Neuronal stem cell (in vitro differentiated cells): ENCODE measurements at regions not wholly inside any gene's neighbourhood (a gene's known extent, or its start where the extent isn't known, plus 50 kb on each side); places are given as distances from the start of the nearest gene placed in this dataset.

Experiments
- DNase-seq: peaks from one replicate; pipeline ENCODE4 v3.0.0-alpha.2; 2013; ENCODE audit warnings: low spot score
- H2AFZ ChIP-seq: one replicate; pipeline ENCODE4 v1.6.1; 2013; ENCODE audit warnings: mild to moderate bottlenecking, low read length, inconsistent platforms
- H2AK5ac ChIP-seq: 2 replicates; pipeline ENCODE4 v1.6.1; 2013; ENCODE audit warnings: low read depth, mild to moderate bottlenecking, inconsistent platforms, low read length, moderate library complexity, mixed read lengths
- H2BK120ac ChIP-seq: 2 replicates; pipeline ENCODE4 v1.6.1; 2013; ENCODE audit warnings: low read depth, mild to moderate bottlenecking, inconsistent platforms, low read length, moderate library complexity, mixed read lengths
- H2BK12ac ChIP-seq: one replicate; pipeline ENCODE4 v1.6.1; 2013; ENCODE audit warnings: low read length, inconsistent platforms
- H2BK15ac ChIP-seq: 2 replicates; pipeline ENCODE4 v1.6.1; 2013; ENCODE audit warnings: mild to moderate bottlenecking, low read length, inconsistent platforms, mixed read lengths
- H2BK5ac ChIP-seq: one replicate; pipeline ENCODE4 v1.6.1; 2013; ENCODE audit warnings: inconsistent platforms, mild to moderate bottlenecking, low read length, moderate library complexity
- H3K14ac ChIP-seq: one replicate; pipeline ENCODE4 v1.6.1; 2013; ENCODE audit warnings: low read length, inconsistent platforms
- H3K18ac ChIP-seq: 2 replicates; pipeline ENCODE4 v1.6.1; 2013; ENCODE audit warnings: low read length, inconsistent platforms
- H3K23ac ChIP-seq: 2 replicates; pipeline ENCODE4 v1.6.1; 2013; ENCODE audit warnings: low read depth, mild to moderate bottlenecking, mixed read lengths, low read length, inconsistent platforms; ENCODE audit not compliant: poor library complexity
- H3K27ac ChIP-seq: replicated peaks from 3 replicates; pipeline ENCODE4 v1.5.1; 2013; ENCODE audit warnings: low read length, inconsistent platforms
- H3K27me3 ChIP-seq, 3 experiments: 2 replicates each; pipeline ENCODE4 v1.6.1; 2013; ENCODE audit warnings: low read length in 3 of 3, mild to moderate bottlenecking in 2 of 3, inconsistent platforms in 1 of 3, low read depth in 1 of 3, mixed read lengths in 1 of 3, moderate library complexity in 1 of 3; ENCODE audit not compliant: control insufficient read depth in 3 of 3, insufficient read depth in 3 of 3
- H3K36me3 ChIP-seq, 2 donors: replicated peaks in 1 of 2; 2 replicates each; pipeline ENCODE4 v1.6.1; 2013; ENCODE audit warnings: low read length in 2 of 2; ENCODE audit not compliant: control insufficient read depth in 2 of 2, insufficient read depth in 2 of 2
- H3K4ac ChIP-seq: 2 replicates; pipeline ENCODE4 v1.6.1; 2013; ENCODE audit warnings: inconsistent platforms, mild to moderate bottlenecking, low read length, moderate library complexity
- H3K4me1 ChIP-seq, 2 donors: 1 replicate in 1 of 2; 2 replicates in 1 of 2; pipeline ENCODE4 v1.6.1; 2013; ENCODE audit warnings: low read length in 2 of 2, low read depth in 1 of 2; ENCODE audit not compliant: control insufficient read depth in 2 of 2, insufficient read depth in 1 of 2
- H3K4me2 ChIP-seq: one replicate; pipeline ENCODE4 v1.6.1; 2013; ENCODE audit warnings: mild to moderate bottlenecking, low read length, inconsistent platforms; ENCODE audit not compliant: insufficient read depth, poor library complexity, severe bottlenecking
- H3K4me3 ChIP-seq, 2 donors: 2 replicates each; pipeline ENCODE4 v1.5.1; 2013; ENCODE audit warnings: low read length in 2 of 2, mild to moderate bottlenecking in 2 of 2, inconsistent platforms in 1 of 2, moderate library complexity in 1 of 2
- H3K79me1 ChIP-seq: one replicate; pipeline ENCODE4 v1.6.1; 2013; ENCODE audit warnings: low read depth, mild to moderate bottlenecking, inconsistent platforms, low read length, moderate library complexity
- H3K9ac ChIP-seq: one replicate; pipeline ENCODE4 v1.6.1; 2013; ENCODE audit warnings: mild to moderate bottlenecking, low read depth, low read length, inconsistent platforms; ENCODE audit not compliant: poor library complexity
- H3K9me3 ChIP-seq, 2 donors: replicated peaks in 1 of 2; 2 replicates each; pipeline versions ENCODE3 to v1.6.1; 2013; ENCODE audit warnings: low read length in 2 of 2, mild to moderate bottlenecking in 2 of 2, inconsistent platforms in 1 of 2, low read depth in 1 of 2, mixed read lengths in 1 of 2, moderate library complexity in 1 of 2; ENCODE audit not compliant: control insufficient read depth in 2 of 2, insufficient read depth in 1 of 2
- H4K8ac ChIP-seq: one replicate; pipeline ENCODE4 v1.6.1; 2013; ENCODE audit warnings: low read depth, mild to moderate bottlenecking, inconsistent platforms, low read length, moderate library complexity
- H4K91ac ChIP-seq: one replicate; pipeline ENCODE4 v1.6.1; 2013; ENCODE audit warnings: low read length, low read depth, mild to moderate bottlenecking, inconsistent platforms; ENCODE audit not compliant: poor library complexity
- WGBS, 2 donors: extraction: QIAGEN DNeasy Blood & Tissue Kit; methylation state at CpG; one replicate each; pipeline ENCODE4 v1.1.7; 2013; ENCODE audit warnings: missing lambda C conversion rate in 2 of 2, mixed read lengths in 1 of 2; ENCODE audit not compliant: insufficient read length in 2 of 2, insufficient replicate concordance in 1 of 2; ENCODE audit errors: extremely low coverage in 2 of 2; 5-methylcytosine and 5-hydroxymethylcytosine counted together

DNA sequence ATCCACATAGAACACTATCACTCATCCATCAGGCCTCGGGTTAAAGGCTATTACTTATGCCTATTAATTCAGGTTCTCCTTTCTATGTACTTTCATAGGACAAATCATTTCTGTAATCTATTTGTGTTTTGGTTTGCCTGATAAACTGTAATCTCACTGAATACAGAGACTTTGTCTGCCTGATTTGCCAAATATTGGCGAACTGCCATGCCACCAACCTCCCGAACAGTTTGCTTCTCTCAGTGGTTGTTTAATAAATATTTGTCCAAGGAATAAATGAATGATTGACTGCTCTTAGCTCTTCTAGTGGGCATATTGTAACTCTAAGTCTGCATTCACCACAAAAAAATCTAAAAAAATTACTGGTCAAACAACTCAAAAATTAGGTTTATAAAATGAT, 170.1 kb upstream of the ZFP64 start:
- H3K27ac ChIP-seq: no peak overlapping the region
- H3K4me2 ChIP-seq: no peak overlapping the region
- no peak overlapping the region for H3K4me3 ChIP-seq
- no peak overlapping the region for H2BK120ac ChIP-seq
- H3K9ac ChIP-seq: no peak overlapping the region
- no CpG with 5 or more reads among the region's 3 CpGs for WGBS, 2 donors
- H2BK12ac ChIP-seq: no peak overlapping the region
- H2AK5ac ChIP-seq: no peak overlapping the region
- H4K91ac ChIP-seq: no peak overlapping the region
- H3K23ac ChIP-seq: no peak overlapping the region
- no peak overlapping the region for H4K8ac ChIP-seq
- H3K36me3 ChIP-seq: no peaks in the 10 kb centered on the region
- no peak overlapping the region for H3K4ac ChIP-seq
- H3K18ac ChIP-seq: no peak overlapping the region
- no peak overlapping the region for H2BK5ac ChIP-seq
- H3K9me3 ChIP-seq: no peaks in the 10 kb centered on the region
- H3K27me3 ChIP-seq: no peaks in the 10 kb centered on the region
- H3K14ac ChIP-seq: no peak overlapping the region
- H3K79me1 ChIP-seq: no peaks in the 10 kb centered on the region
- H2AFZ ChIP-seq: no peak overlapping the region
- H2BK15ac ChIP-seq: no peak overlapping the region
- H3K4me1 ChIP-seq: no peaks in the 10 kb centered on the region
- DNase-seq: no peak

DNA sequence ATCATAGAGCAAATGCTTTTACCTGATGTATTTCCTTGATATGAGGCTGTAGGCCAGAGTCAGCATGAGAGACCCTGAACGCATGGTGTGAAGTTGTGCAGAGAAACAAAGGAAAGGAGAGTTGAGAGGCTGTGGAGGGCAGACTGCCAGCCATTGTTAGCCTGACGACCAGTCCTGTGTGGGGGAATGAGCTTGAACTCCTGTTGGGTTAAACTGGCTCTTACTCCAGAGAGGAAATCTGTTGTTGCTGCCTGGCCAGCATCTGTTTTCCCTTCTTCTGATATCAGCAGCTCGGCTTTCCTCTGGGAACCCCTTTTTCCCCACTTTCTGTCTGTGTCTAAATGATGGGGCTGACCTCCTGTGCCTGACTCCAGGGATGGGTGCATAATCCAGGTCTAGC, 158.2 kb upstream of the ZFP64 start:
- WGBS, 2 donors: no CpG with 5 or more reads among the region's 3 CpGs

DNA sequence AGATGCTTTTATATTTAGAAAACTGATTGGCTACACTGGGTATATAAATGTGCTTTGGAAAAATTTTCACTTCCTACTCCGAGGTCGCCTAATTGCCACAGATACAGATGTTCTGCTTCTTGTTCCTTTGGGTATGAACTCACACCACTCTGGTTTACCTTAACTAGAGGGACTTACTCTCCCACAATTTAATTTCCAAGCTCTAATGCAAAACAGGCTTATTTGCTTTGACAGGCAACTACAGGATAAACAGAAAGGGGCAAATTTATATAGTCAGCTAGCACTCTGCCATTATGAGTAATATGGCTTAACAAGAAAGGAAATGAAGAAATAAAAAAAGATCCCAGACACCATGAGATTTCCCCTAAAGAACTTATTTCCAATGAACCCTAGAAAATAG, 156.9 kb upstream of the ZFP64 start:
- Histone ChIP-seq H3K9ac (no peak overlapping the region), H3K23ac (no peak overlapping the region), H3K4me3 (no peak overlapping the region), H2AK5ac (no peak overlapping the region), H3K4me2 (no peak overlapping the region), H3K27me3 (no peaks in the 10 kb centered on the region), H3K9me3 (no peaks in the 10 kb centered on the region), H3K79me1 (no peaks in the 10 kb centered on the region), H2BK15ac (no peak overlapping the region), H3K4me1 (no peaks in the 10 kb centered on the region), H4K91ac (no peak overlapping the region), H2BK5ac (no peak overlapping the region), H2BK12ac (no peak overlapping the region), H2AFZ (no peak overlapping the region), H4K8ac (no peak overlapping the region), H3K4ac (no peak overlapping the region), H3K18ac (no peak overlapping the region), H3K14ac (no peak overlapping the region), H3K36me3 (no peaks in the 10 kb centered on the region), H2BK120ac (no peak overlapping the region), H3K27ac (no peak overlapping the region)
- WGBS, 2 donors: no CpG with 5 or more reads among the region's 2 CpGs
- DNase-seq: no peak

More for the DNA sequence above, 158.2 kb upstream of the ZFP64 start:
- no peak overlapping the region for H2BK12ac ChIP-seq
- no peak overlapping the region for H2BK5ac ChIP-seq
- H2BK120ac ChIP-seq: no peak overlapping the region
- no peak overlapping the region for H2AFZ ChIP-seq
- no peak for DNase-seq
- H3K79me1 ChIP-seq: no peaks in the 10 kb centered on the region
- no peak overlapping the region for H3K18ac ChIP-seq
- peak overlapping the region; percentile 79 for H3K14ac ChIP-seq
- H3K23ac ChIP-seq: no peak overlapping the region
- H3K9ac ChIP-seq: no peak overlapping the region
- no peaks in the 10 kb centered on the region for H3K4me1 ChIP-seq
- H2BK15ac ChIP-seq: no peak overlapping the region
- H3K27ac ChIP-seq: no peak overlapping the region
- H4K91ac ChIP-seq: no peak overlapping the region
- no peak overlapping the region for H3K4me2 ChIP-seq
- H3K27me3 ChIP-seq: no peaks in the 10 kb centered on the region
- no peak overlapping the region for H2AK5ac ChIP-seq
- H3K4me3 ChIP-seq: no peak overlapping the region
- no peak overlapping the region for H3K4ac ChIP-seq
- no peaks in the 10 kb centered on the region for H3K9me3 ChIP-seq
- H3K36me3 ChIP-seq: no peaks in the 10 kb centered on the region
- no peak overlapping the region for H4K8ac ChIP-seq

DNA sequence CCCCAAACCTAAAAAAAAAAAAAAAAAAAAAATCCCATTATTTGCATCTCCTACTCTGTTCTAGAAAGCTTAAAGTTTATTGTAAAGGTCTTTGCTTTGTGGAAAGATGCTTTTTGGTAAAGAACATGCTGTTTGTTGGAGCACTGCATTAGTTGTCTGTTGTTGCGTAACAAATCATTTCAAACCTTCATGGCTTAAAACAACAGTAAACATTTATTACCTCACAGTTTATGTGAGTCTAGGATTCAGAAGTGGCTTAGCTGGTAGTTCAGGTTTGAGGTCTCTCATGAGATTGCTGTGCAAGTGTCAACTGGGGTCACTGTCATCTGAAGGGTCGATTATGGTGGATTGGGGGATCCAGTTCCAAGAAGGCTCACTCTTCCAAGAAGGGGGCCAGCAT, 155.2 kb upstream of the ZFP64 start:
- no peak overlapping the region for H2AFZ ChIP-seq
- H3K79me1 ChIP-seq: no peaks in the 10 kb centered on the region
- no peak overlapping the region for H3K4me3 ChIP-seq
- no peak overlapping the region for H2BK120ac ChIP-seq
- H3K4me1 ChIP-seq: no peaks in the 10 kb centered on the region
- H3K14ac ChIP-seq: no peak overlapping the region
- no peak overlapping the region for H4K91ac ChIP-seq
- DNase-seq: no peak
- WGBS, 2 donors: no CpG with 5 or more reads among the region's 2 CpGs
- no peaks in the 10 kb centered on the region for H3K27me3 ChIP-seq
- H3K23ac ChIP-seq: no peak overlapping the region
- H4K8ac ChIP-seq: no peak overlapping the region
- H3K4me2 ChIP-seq: no peak overlapping the region
- H3K36me3 ChIP-seq: no peaks in the 10 kb centered on the region
- no peaks in the 10 kb centered on the region for H3K9me3 ChIP-seq
- no peak overlapping the region for H2BK12ac ChIP-seq
- no peak overlapping the region for H3K18ac ChIP-seq
- H3K27ac ChIP-seq: no peak overlapping the region
- no peak overlapping the region for H2BK15ac ChIP-seq
- no peak overlapping the region for H3K4ac ChIP-seq
- no peak overlapping the region for H2BK5ac ChIP-seq
- H3K9ac ChIP-seq: no peak overlapping the region
- H2AK5ac ChIP-seq: no peak overlapping the region
